NCI-H2227 (cell line): ENCODE measurements at regions not wholly inside any gene's neighbourhood (a gene's known extent, or its start where the extent isn't known, plus 50 kb on each side); places are given as distances from the start of the nearest gene placed in this dataset.
"Not testable (repeated sequence)": the region's sequence is repeated elsewhere in the genome, so short reads cannot be mapped to it uniquely, and the experiment has no call there.

ENCODE experiments used
- DNase-seq: peaks from one replicate; lab custom pipeline; 2025; ENCODE audit not compliant: unreplicated experiment; lab: John Stamatoyannopoulos, UW

GRCh38 chr2:111250448-111251030 is 129.8 kb downstream of the BCL2L11 start:
- no peak for DNase-seq

GRCh38 chr2:111251711-111252110 is 131.0 kb downstream of the BCL2L11 start:
- no peak for DNase-seq

- no peak for DNase-seq
Observed at GRCh38 chr2:111252436-111252835, 131.7 kb downstream of the BCL2L11 start.

- DNase-seq: not testable (repeated sequence)
Observed at GRCh38 chr2:111254916-111255315, 134.2 kb downstream of the BCL2L11 start.

- not testable (repeated sequence) for DNase-seq
Observed at GRCh38 chr2:111256628-111257027, 135.9 kb downstream of the BCL2L11 start.

GRCh38 chr2:111257607-111258006 is 136.9 kb downstream of the BCL2L11 start:
- DNase-seq: not testable (repeated sequence)

- not testable (repeated sequence) for DNase-seq
Observed at GRCh38 chr2:111258318-111258717, 137.6 kb downstream of the BCL2L11 start.

GRCh38 chr2:111262627-111263379 is 142.1 kb downstream of the BCL2L11 start:
- DNase-seq: not testable (repeated sequence)

- DNase-seq: not testable (repeated sequence)
Observed at GRCh38 chr2:111263380-111264017, 142.8 kb downstream of the BCL2L11 start.

GRCh38 chr2:111264956-111265355 is 144.2 kb downstream of the BCL2L11 start:
- not testable (repeated sequence) for DNase-seq

- DNase-seq: not testable (repeated sequence)
Observed at GRCh38 chr2:111266556-111266955, 145.8 kb downstream of the BCL2L11 start.

- DNase-seq: not testable (repeated sequence)
Observed at GRCh38 chr2:111267038-111267437, 146.3 kb downstream of the BCL2L11 start.

- not testable (repeated sequence) for DNase-seq
Observed at GRCh38 chr2:111269761-111270323, 149.1 kb downstream of the BCL2L11 start.

GRCh38 chr2:111270569-111270968 is 149.9 kb downstream of the BCL2L11 start:
- DNase-seq: not testable (repeated sequence)

- DNase-seq: not testable (repeated sequence)
Observed at GRCh38 chr2:111271647-111272304, 151.1 kb downstream of the BCL2L11 start.

GRCh38 chr2:111273007-111273406 is 152.3 kb downstream of the BCL2L11 start:
- DNase-seq: not testable (repeated sequence)

- not testable (repeated sequence) for DNase-seq
Observed at GRCh38 chr2:111275047-111275853, 154.5 kb downstream of the BCL2L11 start.

GRCh38 chr2:111275854-111276171 is 155.1 kb downstream of the BCL2L11 start:
- not testable (repeated sequence) for DNase-seq

- not testable (repeated sequence) for DNase-seq
Observed at GRCh38 chr2:111278133-111278532, 157.4 kb downstream of the BCL2L11 start.

GRCh38 chr2:111280709-111281286 is 160.1 kb downstream of the BCL2L11 start:
- DNase-seq: not testable (repeated sequence)
